Gastroesophageal sphincter (tissue), 4 donors: ENCODE measurements at regions not wholly inside any gene's neighbourhood (a gene's known extent, or its start where the extent isn't known, plus 50 kb on each side); places are given as distances from the start of the nearest gene placed in this dataset.

Experiments used
- ATAC-seq: fragments of 150-250 bp; one replicate; pipeline ENCODE4 v1.9.1; 2016; ENCODE audit warnings: mild to moderate bottlenecking, moderate library complexity
- H3K27ac ChIP-seq, 4 donors: fragments of 200-600 bp; sonication (generic) in 3 of 4; 1 replicate in 3 of 4; 2 replicates in 1 of 4; pipeline ENCODE4 v1.5.1; 2016 to 2019
- H3K27me3 ChIP-seq: fragments of 200-600 bp; sonication (generic); one replicate; pipeline ENCODE4 v1.5.1; 2019
- H3K36me3 ChIP-seq, 2 donors: fragments of 200-600 bp; sonication (generic); one replicate each; pipeline ENCODE4 v1.5.1; 2019; ENCODE audit warnings: control low read depth in 1 of 2
- H3K4me1 ChIP-seq, 3 donors: fragments of 200-600 bp; sonication (generic); 1 replicate in 2 of 3; 2 replicates in 1 of 3; pipeline ENCODE4 v1.5.1; 2016 to 2019; ENCODE audit warnings: control low read depth in 2 of 3
- H3K4me3 ChIP-seq, 2 donors: fragments of 200-600 bp; sonication (generic); one replicate each; pipeline ENCODE4 v1.5.1; 2019; ENCODE audit warnings: mild to moderate bottlenecking in 1 of 2, moderate library complexity in 1 of 2
- H3K9me3 ChIP-seq, 3 donors: fragments of 200-600 bp; sonication (generic); one replicate each; pipeline ENCODE4 v1.5.1; 2017 to 2019; ENCODE audit warnings: control low read depth in 2 of 3
- CTCF ChIP-seq, 4 experiments: fragments of 200-600 bp in 2 of 4; fragments of 450-650 bp in 2 of 4; sonication (generic) in 1 of 4; IDR thresholded peaks; one replicate each; pipeline ENCODE4 v1.5.1; 2017 to 2019; ENCODE audit warnings: antibody characterized with exemption in 4 of 4, mild to moderate bottlenecking in 2 of 4, moderate library complexity in 2 of 4
- EP300 ChIP-seq: sonication (generic); formaldehyde crosslinking; IDR thresholded peaks from one replicate; pipeline ENCODE4 v1.6.1; 2017; ENCODE audit warnings: antibody characterized with exemption, mild to moderate bottlenecking
- POLR2A ChIP-seq, 2 donors: fragments of 450-650 bp; IDR thresholded peaks; one replicate each; pipeline ENCODE4 v1.6.1; 2017; ENCODE audit warnings: antibody characterized with exemption in 2 of 2, mild to moderate bottlenecking in 2 of 2, moderate library complexity in 1 of 2
- POLR2AphosphoS5 ChIP-seq: sonication (generic); formaldehyde crosslinking; IDR thresholded peaks from one replicate; pipeline ENCODE4 v1.6.1; 2017; ENCODE audit warnings: antibody characterized with exemption
- WGBS, 2 donors: methylation state at CpG; one replicate each; pipeline ENCODE4 v1.1.5; 2018; ENCODE audit warnings: low coverage in 1 of 2; 5-methylcytosine and 5-hydroxymethylcytosine counted together

- ATAC-seq: no peak
- Histone ChIP-seq H3K27ac (no peak overlapping the region), H3K9me3 (peaks cover 0 to 4% (median 0%) of the 10 kb centered on the region in 3 donors), H3K27me3 (peaks cover 30% of the 10 kb centered on the region), H3K4me1 (no peaks in the 10 kb centered on the region), H3K36me3 (no peaks in the 10 kb centered on the region), H3K4me3 (no peak overlapping the region)
- WGBS, 2 donors: 77 to 83% methylated on average over 4 of the region's 4 CpGs
- TF ChIP-seq POLR2A (IDR thresholded peaks at IDR 0.05) (no peak), CTCF (IDR thresholded peaks at IDR 0.05) (no peak)
Observed at GRCh38 chr12:115771601-115772000, 505.9 kb downstream of the MED13L start.

- Histone ChIP-seq H3K9me3 (peaks cover 0 to under 1% (median 0%) of the 10 kb centered on the region in 3 donors), H3K4me3 (no peak overlapping the region), H3K4me1 (no peaks in the 10 kb centered on the region), H3K36me3 (no peaks in the 10 kb centered on the region), H3K27me3 (peaks cover 33% of the 10 kb centered on the region), H3K27ac (no peak overlapping the region)
- 51% methylated on average over 2 of the region's 2 CpGs for WGBS, 2 donors
- no peak for TF ChIP-seq POLR2AphosphoS5
- TF ChIP-seq EP300: no peak
- no peak for TF ChIP-seq POLR2A (IDR thresholded peaks at IDR 0.05)
- no peak for TF ChIP-seq CTCF (IDR thresholded peaks at IDR 0.05)
- no peak for ATAC-seq
Observed at GRCh38 chr12:115771065-115771464, 506.4 kb downstream of the MED13L start.

- no peaks in the 10 kb centered on the region for H3K36me3 ChIP-seq
- H3K27ac ChIP-seq: no peak overlapping the region
- WGBS, 2 donors: 40 to 80% methylated on average over 1 of the region's 1 CpG
- H3K4me3 ChIP-seq: no peak overlapping the region
- H3K4me1 ChIP-seq: no peaks in the 10 kb centered on the region
- TF ChIP-seq CTCF (IDR thresholded peaks at IDR 0.05): no peak
- TF ChIP-seq POLR2AphosphoS5: no peak
- no peak for TF ChIP-seq EP300
- no peak for TF ChIP-seq POLR2A (IDR thresholded peaks at IDR 0.05)
- no peak for ATAC-seq
- H3K9me3 ChIP-seq: no peaks in the 10 kb centered on the region
- H3K27me3 ChIP-seq: peaks cover 37% of the 10 kb centered on the region
Observed at GRCh38 chr12:115770643-115771042, 506.9 kb downstream of the MED13L start.

- ATAC-seq: no peak
- H3K36me3 ChIP-seq: no peaks in the 10 kb centered on the region
- no peak overlapping the region for H3K4me3 ChIP-seq
- TF ChIP-seq CTCF (IDR thresholded peaks at IDR 0.05): no peak
- H3K27ac ChIP-seq: no peak overlapping the region
- H3K9me3 ChIP-seq: no peaks in the 10 kb centered on the region
- WGBS, 2 donors: 0 to 54% methylated on average over 1 to 3 of the region's 5 CpGs
- H3K27me3 ChIP-seq: peaks cover 32% of the 10 kb centered on the region
- no peaks in the 10 kb centered on the region for H3K4me1 ChIP-seq
Observed at GRCh38 chr12:115767916-115768315, 509.6 kb downstream of the MED13L start.

GRCh38 chr12:115763982-115764621 is 513.4 kb downstream of the MED13L start:
- TF ChIP-seq POLR2A (IDR thresholded peaks at IDR 0.05): no peak
- TF ChIP-seq POLR2AphosphoS5: no peak
- peaks cover 42% of the 10 kb centered on the region for H3K27me3 ChIP-seq
- ATAC-seq: no peak
- no peaks in the 10 kb centered on the region for H3K4me1 ChIP-seq
- WGBS, 2 donors: 38 to 49% methylated on average over 2 of the region's 3 CpGs
- no peak overlapping the region for H3K4me3 ChIP-seq
- no peaks in the 10 kb centered on the region for H3K9me3 ChIP-seq
- no peak overlapping the region for H3K27ac ChIP-seq
- H3K36me3 ChIP-seq: no peaks in the 10 kb centered on the region
